A549 (cell line): ENCODE measurements at regions not wholly inside any gene's neighbourhood (a gene's known extent, or its start where the extent isn't known, plus 50 kb on each side); places are given as distances from the start of the nearest gene placed in this dataset.

Experiments used
- HDAC2 ChIP-seq: fragments of 200-600 bp; sonication (generic); IDR thresholded peaks from 2 replicates; pipeline ENCODE4 v1.6.1; 2016
- USF2 ChIP-seq: fragments of 450-650 bp; IDR thresholded peaks from 2 replicates; pipeline ENCODE4 v1.6.1; 2014; ENCODE audit warnings: antibody characterized with exemption

DNA sequence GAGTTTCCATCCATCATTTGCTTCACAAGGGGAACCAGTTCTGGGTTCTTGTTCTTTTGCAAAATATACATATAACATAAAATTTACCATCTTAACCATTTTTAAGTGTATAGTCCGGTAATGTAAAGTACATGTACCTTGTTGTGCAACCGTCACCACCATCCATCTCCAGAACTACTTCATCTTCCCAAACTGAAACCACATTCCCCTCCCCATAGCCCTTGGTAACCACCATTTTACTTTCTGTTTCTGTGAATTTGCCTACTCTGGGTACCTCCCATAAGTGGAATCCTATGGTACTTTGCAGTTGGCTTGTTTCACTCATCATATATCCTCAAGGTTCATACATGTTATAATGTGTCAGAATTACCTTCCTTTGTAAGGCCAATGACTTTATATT lies 70.3 kb upstream of the DSP start:
- no peak for TF ChIP-seq HDAC2
- no peak for TF ChIP-seq USF2
